KMS-11 (cell line): ENCODE measurements at regions not wholly inside any gene's neighbourhood (a gene's known extent, or its start where the extent isn't known, plus 50 kb on each side); places are given as distances from the start of the nearest gene placed in this dataset.

ENCODE experiments used
- H2AFZ ChIP-seq: fragments of 200-600 bp; sonication (generic); 2 replicates; pipeline ENCODE4 v1.6.1; 2016; ENCODE audit warnings: antibody characterized with exemption, mixed run types, low read depth
- H3K27ac ChIP-seq: fragments of 200-600 bp; sonication (generic); 2 replicates; pipeline ENCODE4 v1.6.1; 2016; ENCODE audit warnings: mild to moderate bottlenecking, mixed run types
- H3K27me3 ChIP-seq: fragments of 200-600 bp; sonication (generic); 2 replicates; pipeline ENCODE4 v1.6.1; 2017; ENCODE audit warnings: mild to moderate bottlenecking, low read depth, mixed run types, moderate library complexity; ENCODE audit not compliant: insufficient read depth
- H3K36me3 ChIP-seq: fragments of 200-600 bp; sonication (generic); 2 replicates; pipeline ENCODE4 v1.6.1; 2017; ENCODE audit warnings: mild to moderate bottlenecking, mixed run types; ENCODE audit not compliant: insufficient read depth
- H3K4me1 ChIP-seq: fragments of 200-600 bp; sonication (generic); 2 replicates; pipeline ENCODE4 v1.6.1; 2016; ENCODE audit warnings: mild to moderate bottlenecking, low read depth, mixed run types; ENCODE audit not compliant: poor library complexity, severe bottlenecking
- H3K4me2 ChIP-seq: fragments of 200-600 bp; sonication (generic); 2 replicates; pipeline ENCODE4 v1.7.0; 2016; ENCODE audit warnings: mild to moderate bottlenecking, mixed run types
- H3K4me3 ChIP-seq: fragments of 200-600 bp; sonication (generic); IDR thresholded peaks from 2 replicates; pipeline ENCODE4 v1.6.1; 2017; ENCODE audit warnings: low read depth, low read length, mixed read lengths; ENCODE audit not compliant: insufficient read depth
- H3K79me2 ChIP-seq: fragments of 200-600 bp; sonication (generic); 2 replicates; pipeline ENCODE4 v1.6.1; 2016; ENCODE audit warnings: low read depth, mixed run types; ENCODE audit not compliant: insufficient read depth
- H3K9ac ChIP-seq: fragments of 200-600 bp; sonication (generic); 2 replicates; pipeline ENCODE4 v1.6.1; 2016; ENCODE audit warnings: mild to moderate bottlenecking, mixed run types
- H4K20me1 ChIP-seq: fragments of 200-600 bp; sonication (generic); 2 replicates; pipeline ENCODE4 v1.6.1; 2016; ENCODE audit warnings: mild to moderate bottlenecking, mixed run types; ENCODE audit not compliant: insufficient read depth
- CTCF ChIP-seq: fragments of 200-600 bp; sonication (generic); conservative IDR thresholded peaks from 2 replicates; pipeline ENCODE4 v1.6.1; 2017; ENCODE audit warnings: low read depth, mild to moderate bottlenecking, antibody characterized with exemption, low read length, moderate library complexity, mixed read lengths

DNA sequence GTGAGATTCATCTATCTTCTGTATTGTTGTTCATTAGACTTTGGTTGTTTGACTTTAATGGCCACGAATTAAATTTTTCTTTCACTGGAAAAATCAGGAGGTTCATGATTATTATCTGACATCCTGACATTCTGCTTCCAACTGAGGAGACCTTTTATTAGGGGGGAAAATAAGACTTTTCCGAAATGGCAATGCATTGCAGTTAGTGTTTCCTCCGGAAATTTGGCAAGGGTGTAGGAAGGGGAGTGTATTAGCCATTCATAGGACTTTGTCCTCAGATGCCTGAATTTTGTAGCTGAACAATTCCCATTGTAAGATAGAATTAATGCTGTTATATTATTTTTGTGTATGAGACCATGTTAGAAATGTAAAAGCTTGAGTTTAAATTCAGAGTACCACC lies 450.6 kb upstream of the TGFBR2 start:
- Histone ChIP-seq H3K79me2 (no peaks in the 10 kb centered on the region), H4K20me1 (no peaks in the 10 kb centered on the region), H3K4me3 (no peak overlapping the region), H3K9ac (no peak overlapping the region), H2AFZ (no peak overlapping the region), H3K4me1 (no peaks in the 10 kb centered on the region), H3K4me2 (no peak overlapping the region), H3K27me3 (no peaks in the 10 kb centered on the region), H3K36me3 (no peaks in the 10 kb centered on the region), H3K27ac (no peak overlapping the region)
- no peak for TF ChIP-seq CTCF

GRCh38 chr3:30156586-30157498 lies 449.6 kb upstream of the TGFBR2 start:
- Histone ChIP-seq H3K27me3 (no peaks in the 10 kb centered on the region), H3K79me2 (no peaks in the 10 kb centered on the region), H3K9ac (no peak overlapping the region), H3K36me3 (no peaks in the 10 kb centered on the region), H3K4me2 (no peak overlapping the region), H2AFZ (no peak overlapping the region), H3K27ac (no peak overlapping the region), H4K20me1 (no peaks in the 10 kb centered on the region), H3K4me3 (no peak overlapping the region), H3K4me1 (no peaks in the 10 kb centered on the region)
- TF ChIP-seq CTCF, result no peak

DNA sequence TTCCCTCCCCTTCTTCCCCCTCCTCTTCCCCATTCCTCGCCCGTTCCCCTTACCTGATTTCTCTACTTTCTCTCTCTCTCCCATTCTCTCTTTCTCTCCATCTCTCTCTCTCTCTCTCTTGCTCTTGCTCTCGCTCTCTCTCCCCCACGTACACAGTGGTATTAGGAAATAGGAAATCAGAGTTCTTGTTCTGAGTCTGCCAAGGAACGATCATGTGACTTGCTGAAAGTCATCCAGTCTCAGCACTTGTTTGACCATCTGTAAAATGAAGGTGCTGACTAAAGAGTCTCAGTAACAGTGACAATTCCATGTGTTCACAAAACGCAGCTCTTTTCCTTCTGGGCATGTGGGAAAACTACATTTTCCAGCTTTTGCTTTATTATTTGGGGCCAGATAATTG lies 445.0 kb upstream of the TGFBR2 start:
- Histone ChIP-seq H3K36me3 (no peaks in the 10 kb centered on the region), H4K20me1 (no peaks in the 10 kb centered on the region), H3K27ac (no peak overlapping the region), H3K27me3 (no peaks in the 10 kb centered on the region), H3K79me2 (no peaks in the 10 kb centered on the region), H3K4me1 (no peaks in the 10 kb centered on the region), H3K9ac (no peak overlapping the region), H3K4me3 (no peak overlapping the region), H3K4me2 (no peak overlapping the region), H2AFZ (no peak overlapping the region)
- no peak for TF ChIP-seq CTCF

DNA sequence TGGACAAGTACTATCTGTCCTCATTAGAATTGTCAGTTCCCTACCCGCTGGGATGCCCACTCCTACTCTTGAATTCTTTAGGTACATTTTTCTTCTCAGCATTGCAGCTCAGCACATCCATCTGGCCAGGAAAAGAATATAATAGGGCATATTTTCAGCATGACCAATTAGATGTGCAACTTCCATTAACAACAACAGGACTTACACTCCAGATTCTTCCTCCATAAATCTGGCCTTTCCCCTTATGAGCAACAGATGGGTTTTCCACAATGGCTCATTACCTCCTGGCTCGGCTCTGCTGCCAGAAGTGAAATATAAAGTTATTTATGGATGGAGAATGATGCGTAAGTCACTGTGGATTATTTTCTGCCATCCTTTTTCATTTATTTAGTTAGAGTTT lies 443.8 kb upstream of the TGFBR2 start:
- no peak for TF ChIP-seq CTCF
- Histone ChIP-seq H3K27me3 (no peaks in the 10 kb centered on the region), H3K79me2 (no peaks in the 10 kb centered on the region), H4K20me1 (no peaks in the 10 kb centered on the region), H3K27ac (no peak overlapping the region), H3K36me3 (no peaks in the 10 kb centered on the region), H3K9ac (no peak overlapping the region), H3K4me3 (no peak overlapping the region), H3K4me1 (no peaks in the 10 kb centered on the region), H2AFZ (no peak overlapping the region), H3K4me2 (no peak overlapping the region)
